SU-DHL-6 (cell line): ENCODE measurements at regions not wholly inside any gene's neighbourhood (a gene's known extent, or its start where the extent isn't known, plus 50 kb on each side); places are given as distances from the start of the nearest gene placed in this dataset.

Experiments
- H2AFZ ChIP-seq: fragments of 200-600 bp; sonication (generic); 2 replicates; pipeline ENCODE4 v1.6.1; 2014; ENCODE audit warnings: low read depth, mild to moderate bottlenecking, moderate library complexity, mixed read lengths, antibody characterized with exemption, low read length; ENCODE audit not compliant: severe bottlenecking
- H3F3A ChIP-seq: fragments of 200-600 bp; shearing (Covaris generic); 2 replicates; pipeline ENCODE4 v1.6.0; 2016; ENCODE audit warnings: antibody characterized with exemption, mild to moderate bottlenecking; ENCODE audit not compliant: insufficient read depth
- H3K27ac ChIP-seq: fragments of 200-600 bp; sonication (generic); 2 replicates; pipeline ENCODE4 v1.5.1; 2016; ENCODE audit warnings: low read depth, mild to moderate bottlenecking, low read length, moderate library complexity, mixed read lengths
- H3K27me3 ChIP-seq: fragments of 200-600 bp; sonication (generic), shearing (Covaris generic); 2 replicates; pipeline ENCODE4 v1.6.0; 2014; ENCODE audit warnings: mild to moderate bottlenecking, low read length
- H3K36me3 ChIP-seq: fragments of 200-600 bp; sonication (generic); 2 replicates; pipeline ENCODE4 v1.6.1; 2014; ENCODE audit warnings: mild to moderate bottlenecking, low read length, mixed read lengths
- H3K4me2 ChIP-seq: fragments of 300-600, 200-600 bp; shearing (Covaris generic), sonication (generic); 2 replicates; pipeline ENCODE4 v1.6.0; 2014; ENCODE audit warnings: low read length, low read depth, mild to moderate bottlenecking; ENCODE audit not compliant: poor library complexity, severe bottlenecking
- H3K4me3 ChIP-seq: fragments of 200-600 bp; sonication (generic); 2 replicates; pipeline ENCODE4 v1.5.1; 2014; ENCODE audit warnings: antibody characterized with exemption, low read length, mild to moderate bottlenecking, mixed read lengths; ENCODE audit not compliant: insufficient read depth, poor library complexity, severe bottlenecking
- H3K79me2 ChIP-seq: fragments of 200-600 bp; sonication (generic); 2 replicates; pipeline ENCODE4 v1.6.1; 2014; ENCODE audit warnings: mild to moderate bottlenecking, low read length, moderate library complexity; ENCODE audit not compliant: insufficient read depth
- H3K9ac ChIP-seq: fragments of 200-600 bp; sonication (generic); 2 replicates; pipeline ENCODE4 v1.7.0; 2014; ENCODE audit warnings: mild to moderate bottlenecking, low read length
- H3K9me2 ChIP-seq: fragments of 200-600 bp; sonication (generic); replicated peaks from 2 replicates; pipeline ENCODE4 v1.6.1; 2014; ENCODE audit warnings: low read length; ENCODE audit not compliant: insufficient read depth
- H3K9me3 ChIP-seq: fragments of 200-600 bp; sonication (generic); 2 replicates; pipeline ENCODE4 v1.6.1; 2014; ENCODE audit warnings: low read length, mixed read lengths; ENCODE audit not compliant: insufficient read depth
- H4K20me1 ChIP-seq: fragments of 200-600 bp; sonication (generic); 2 replicates; pipeline ENCODE4 v1.6.1; 2014; ENCODE audit warnings: low read depth, mild to moderate bottlenecking, antibody characterized with exemption, low read length, moderate library complexity, mixed read lengths
- EZH2phosphoT487 ChIP-seq: fragments of 200-600 bp; sonication (generic), shearing (Covaris generic); conservative IDR thresholded peaks from 2 replicates; pipeline ENCODE4 v1.6.1; 2018; ENCODE audit warnings: mild to moderate bottlenecking, antibody characterized with exemption, low read length, moderate library complexity, mixed read lengths
- TF ChIP-seq, protein P1 (sequence below): fragments of 200-600 bp; sonication (generic); IDR thresholded peaks from one replicate; pipeline ENCODE4 v1.5.1; 2017; ENCODE audit warnings: antibody characterized with exemption, mild to moderate bottlenecking, low read length, moderate library complexity; ENCODE audit not compliant: insufficient read depth, poor library complexity, severe bottlenecking

DNA sequence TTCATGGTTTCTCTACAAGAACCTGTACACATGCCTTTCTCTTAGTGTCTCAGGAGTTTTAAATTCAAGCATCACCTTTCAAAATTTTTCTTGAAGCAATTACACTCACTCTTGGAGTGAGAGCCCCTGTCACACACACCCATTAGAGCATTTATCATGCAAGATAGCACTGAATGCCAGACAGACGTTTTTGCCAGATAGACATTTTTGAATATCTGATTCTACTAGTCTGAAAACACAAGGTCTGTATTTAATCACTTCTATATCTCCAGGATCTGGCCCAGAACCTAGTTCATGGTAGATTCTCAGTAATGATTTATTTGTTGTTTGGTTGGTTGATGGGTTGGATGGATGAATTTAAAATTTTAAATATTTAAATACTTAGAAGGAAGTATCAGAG lies 60.9 kb upstream of the PDE1C start:
- Histone ChIP-seq H3K9me3 (no peaks in the 10 kb centered on the region), H3K4me2 (no peak overlapping the region), H3K9ac (no peak overlapping the region), H3K27ac (no peak overlapping the region), H3K4me3 (no peak overlapping the region), H3K27me3 (no peaks in the 10 kb centered on the region), H3F3A (no peaks in the 10 kb centered on the region), H4K20me1 (no peaks in the 10 kb centered on the region), H2AFZ (no peak overlapping the region), H3K36me3 (no peaks in the 10 kb centered on the region), H3K9me2 (no peaks in the 10 kb centered on the region), H3K79me2 (no peaks in the 10 kb centered on the region)
- TF ChIP-seq, protein P1, sequence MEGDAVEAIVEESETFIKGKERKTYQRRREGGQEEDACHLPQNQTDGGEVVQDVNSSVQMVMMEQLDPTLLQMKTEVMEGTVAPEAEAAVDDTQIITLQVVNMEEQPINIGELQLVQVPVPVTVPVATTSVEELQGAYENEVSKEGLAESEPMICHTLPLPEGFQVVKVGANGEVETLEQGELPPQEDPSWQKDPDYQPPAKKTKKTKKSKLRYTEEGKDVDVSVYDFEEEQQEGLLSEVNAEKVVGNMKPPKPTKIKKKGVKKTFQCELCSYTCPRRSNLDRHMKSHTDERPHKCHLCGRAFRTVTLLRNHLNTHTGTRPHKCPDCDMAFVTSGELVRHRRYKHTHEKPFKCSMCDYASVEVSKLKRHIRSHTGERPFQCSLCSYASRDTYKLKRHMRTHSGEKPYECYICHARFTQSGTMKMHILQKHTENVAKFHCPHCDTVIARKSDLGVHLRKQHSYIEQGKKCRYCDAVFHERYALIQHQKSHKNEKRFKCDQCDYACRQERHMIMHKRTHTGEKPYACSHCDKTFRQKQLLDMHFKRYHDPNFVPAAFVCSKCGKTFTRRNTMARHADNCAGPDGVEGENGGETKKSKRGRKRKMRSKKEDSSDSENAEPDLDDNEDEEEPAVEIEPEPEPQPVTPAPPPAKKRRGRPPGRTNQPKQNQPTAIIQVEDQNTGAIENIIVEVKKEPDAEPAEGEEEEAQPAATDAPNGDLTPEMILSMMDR = no peak
- no peak for TF ChIP-seq EZH2phosphoT487

DNA sequence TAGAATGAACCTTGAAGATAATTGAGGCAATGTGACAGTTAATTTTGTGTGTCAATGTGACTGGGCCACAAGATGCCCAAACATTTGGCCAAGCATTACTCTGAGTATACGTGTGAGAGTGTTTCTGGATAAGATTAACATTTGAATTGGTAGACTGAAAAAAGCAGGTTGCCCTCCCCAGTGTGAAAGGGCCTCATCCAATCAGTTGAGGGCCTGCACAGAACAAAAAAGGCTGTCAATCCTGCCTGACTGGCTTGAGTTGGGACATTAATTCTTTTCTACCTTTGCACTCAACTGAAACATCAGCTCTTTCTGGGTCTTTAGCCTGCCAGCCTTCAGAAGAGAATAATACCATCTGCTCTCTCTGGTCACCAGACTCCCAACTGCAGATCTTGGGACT lies 56.6 kb upstream of the PDE1C start:
- Histone ChIP-seq H3K36me3 (no peaks in the 10 kb centered on the region), H3K27ac (no peak overlapping the region), H3F3A (no peaks in the 10 kb centered on the region), H3K79me2 (no peaks in the 10 kb centered on the region), H2AFZ (no peak overlapping the region), H3K9ac (no peak overlapping the region), H3K9me2 (no peaks in the 10 kb centered on the region), H3K27me3 (no peaks in the 10 kb centered on the region), H3K4me2 (no peak overlapping the region), H3K4me3 (no peak overlapping the region), H3K9me3 (no peaks in the 10 kb centered on the region), H4K20me1 (no peaks in the 10 kb centered on the region)
- TF ChIP-seq EZH2phosphoT487 = no peak
- TF ChIP-seq, protein P1 = no peak
